T-cell (primary cell): ENCODE measurements at regions not wholly inside any gene's neighbourhood (a gene's known extent, or its start where the extent isn't known, plus 50 kb on each side); places are given as distances from the start of the nearest gene placed in this dataset.
"Not testable (repeated sequence)": the region's sequence is repeated elsewhere in the genome, so short reads cannot be mapped to it uniquely, and the experiment has no call there.

Source experiments
- ATAC-seq, 4 experiments: fragments of 200-7000 bp in 3 of 4; fragments of 150-1000 bp in 1 of 4; cut with Tn5 transposase; replicated peaks in 1 of 4; 1 replicate in 3 of 4; 2 replicates in 1 of 4; pipeline ENCODE4 v1.10.0; 2021; ENCODE audit warnings: moderate library complexity in 3 of 4, mild to moderate bottlenecking in 2 of 4, moderate number of reproducible peaks in 1 of 4
- CTCF ChIA-PET, 2 donors: fragments of 300-600 bp; sonication (Branson Sonifier 250); formaldehyde crosslinking; loops; one replicate each; lab custom pipeline; 2022; ENCODE audit warnings: antibody characterized with exemption in 2 of 2; lab: Charles Lee
- POLR2A ChIA-PET, 2 donors: fragments of 300-600 bp; sonication (Branson Sonifier 250); formaldehyde crosslinking; loops; one replicate each; lab custom pipeline; 2022; ENCODE audit warnings: antibody characterized with exemption in 2 of 2; lab: Charles Lee
- DNase-seq, 35 experiments: peaks; one replicate each; pipeline versions ENCODE4 v3.0.0 to v3.0.0-alpha.2; 2013 to 2023
- H3K27ac ChIP-seq: one replicate; pipeline ENCODE4 v1.5.1; 2013; ENCODE audit warnings: low read length
- H3K27me3 ChIP-seq, 2 experiments: replicated peaks in 1 of 2; 1 replicate in 1 of 2; 2 replicates in 1 of 2; pipeline versions ENCODE4 v1.6.1 to v1.7.0; 2013; ENCODE audit warnings: low read length in 1 of 2, mixed read lengths in 1 of 2; ENCODE audit not compliant: control insufficient read depth in 2 of 2, insufficient read depth in 2 of 2; ENCODE audit errors: extremely low read depth in 1 of 2
- H3K36me3 ChIP-seq, 2 donors: 1 replicate in 1 of 2; 2 replicates in 1 of 2; pipeline versions ENCODE4 v1.6.1 to v1.7.0; 2013; ENCODE audit warnings: low read length in 1 of 2; ENCODE audit not compliant: control insufficient read depth in 2 of 2, insufficient read depth in 1 of 2; ENCODE audit errors: extremely low read depth in 1 of 2
- H3K4me1 ChIP-seq, 2 experiments: 1 replicate in 1 of 2; 2 replicates in 1 of 2; pipeline versions ENCODE4 v1.6.1 to v1.7.0; 2013; ENCODE audit warnings: low read length in 2 of 2, mixed read lengths in 1 of 2; ENCODE audit not compliant: insufficient read depth in 2 of 2, control insufficient read depth in 1 of 2; ENCODE audit errors: extremely low read depth in 1 of 2
- H3K4me3 ChIP-seq, 2 donors: 1 replicate in 1 of 2; 2 replicates in 1 of 2; pipeline versions ENCODE4 v1.5.1 to v1.7.0; 2013; ENCODE audit warnings: mild to moderate bottlenecking in 2 of 2, low read length in 1 of 2, moderate library complexity in 1 of 2; ENCODE audit not compliant: control insufficient read depth in 1 of 2; ENCODE audit errors: extremely low read depth in 1 of 2
- H3K9me3 ChIP-seq: 2 replicates; pipeline ENCODE4 v1.7.0; 2013
- H3K27ac Mint-ChIP-seq, 2 donors: one replicate each; pipeline ENCODE4 v1.8.0; 2020 to 2021; ENCODE audit warnings: mild to moderate bottlenecking in 2 of 2, mixed read lengths in 2 of 2
- H3K27me3 Mint-ChIP-seq, 2 donors: one replicate each; pipeline ENCODE4 v1.8.0; 2021 to 2022; ENCODE audit warnings: mixed read lengths in 2 of 2
- H3K36me3 Mint-ChIP-seq: one replicate; pipeline ENCODE4 v1.8.0; 2021; ENCODE audit warnings: mixed read lengths
- H3K4me1 Mint-ChIP-seq, 3 donors: one replicate each; pipeline ENCODE4 v1.8.0; 2020 to 2022; ENCODE audit warnings: mixed read lengths in 3 of 3, mild to moderate bottlenecking in 1 of 3
- H3K4me3 Mint-ChIP-seq, 3 donors: one replicate each; pipeline ENCODE4 v1.8.0; 2020 to 2022; ENCODE audit warnings: mild to moderate bottlenecking in 3 of 3, mixed read lengths in 3 of 3, moderate library complexity in 3 of 3
- H3K9me3 Mint-ChIP-seq, 3 donors: one replicate each; pipeline ENCODE4 v1.8.0; 2020 to 2022; ENCODE audit warnings: mixed read lengths in 3 of 3
- WGBS: methylation state at CpG from one replicate; pipeline ENCODE4 v1.1.5; 2013; ENCODE audit warnings: missing lambda C conversion rate; ENCODE audit not compliant: insufficient coverage; 5-methylcytosine and 5-hydroxymethylcytosine counted together

DNA sequence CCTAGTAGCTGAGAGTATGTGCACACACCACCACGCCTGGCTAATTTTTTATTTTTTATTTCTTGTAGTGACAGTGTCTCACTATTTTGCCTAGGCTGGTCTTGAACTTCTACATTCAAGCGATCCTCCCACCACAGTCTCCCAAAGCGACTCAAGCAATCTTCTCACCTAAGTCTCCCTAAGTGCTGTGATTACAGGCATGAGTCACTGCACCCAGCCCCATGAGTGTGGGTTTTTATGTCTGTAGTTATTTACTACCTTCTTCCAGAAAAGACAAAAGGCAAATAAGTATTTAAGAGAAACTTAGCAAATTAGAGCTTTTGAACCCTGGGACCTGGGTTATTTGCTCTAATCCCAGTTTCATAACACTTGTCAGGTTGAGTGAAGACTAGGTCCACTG is 92.3 kb upstream of the HCRTR2 start:
- H3K9me3 ChIP-seq: no peaks in the 10 kb centered on the region
- Mint-ChIP-seq H3K4me3 (no peak overlapping the region), H3K4me1 (no peaks in the 10 kb centered on the region), H3K9me3 (peaks cover 5 to 28% (median 18%) of the 10 kb centered on the region in 3 donors), H3K27ac (no peak overlapping the region), H3K36me3 (no peaks in the 10 kb centered on the region), H3K27me3 (no peaks in the 10 kb centered on the region)
- H3K27me3 ChIP-seq: no peaks in the 10 kb centered on the region
- H3K4me3 ChIP-seq: no peak overlapping the region
- no peaks in the 10 kb centered on the region for H3K4me1 ChIP-seq
- ChIA-PET CTCF (no interaction called here), POLR2A (no interaction called here)
- DNase-seq (no peak), ATAC-seq (no peak)
- 100% methylated on average over 1 of the region's 3 CpGs for WGBS
- H3K27ac ChIP-seq: no peak overlapping the region
- no peaks in the 10 kb centered on the region for H3K36me3 ChIP-seq

DNA sequence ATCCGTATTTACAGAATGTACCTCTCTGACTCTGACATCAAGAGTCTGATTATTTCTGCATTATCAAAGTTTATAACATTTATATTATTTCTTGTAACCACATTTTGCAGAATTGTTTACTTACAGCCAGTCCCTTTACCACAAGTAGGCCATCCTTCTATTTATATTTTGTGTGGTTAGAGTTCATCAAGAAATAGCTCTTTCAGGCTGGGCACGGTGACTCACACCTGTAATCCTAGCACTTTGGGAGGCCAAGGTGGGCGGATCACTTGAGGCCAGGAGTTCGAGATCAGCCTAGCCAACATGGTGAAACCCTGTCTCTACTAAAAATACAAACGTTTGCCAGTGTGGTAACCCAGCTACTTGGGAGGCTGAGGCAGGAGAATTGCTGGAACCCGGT is 86.3 kb upstream of the HCRTR2 start:
- peaks cover 12 to 34% (median 24%) of the 10 kb centered on the region in 3 donors for H3K9me3 Mint-ChIP-seq

DNA sequence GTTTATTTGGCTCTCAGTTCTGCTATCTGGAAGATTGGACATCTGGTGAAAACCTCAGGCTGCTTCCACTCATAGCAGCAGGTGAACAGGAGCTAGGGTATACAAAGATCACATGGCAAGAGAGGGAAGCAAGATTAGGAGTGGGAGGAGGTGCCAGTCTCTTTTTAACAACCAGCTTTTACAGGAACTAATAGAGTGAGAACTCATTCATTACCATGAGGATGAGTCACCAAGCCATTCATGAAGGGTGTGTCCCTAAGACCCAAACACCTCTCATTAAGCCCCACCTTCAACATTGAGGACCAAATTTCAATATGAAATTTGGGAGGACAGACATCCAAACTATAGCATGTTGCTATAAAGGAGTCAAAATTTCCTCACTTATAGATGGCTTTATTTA is 85.4 kb upstream of the HCRTR2 start:
- no peaks in the 10 kb centered on the region for H3K4me1 Mint-ChIP-seq
- H3K27me3 Mint-ChIP-seq: no peaks in the 10 kb centered on the region
- Histone ChIP-seq H3K4me1 (no peaks in the 10 kb centered on the region), H3K4me3 (no peak overlapping the region), H3K27ac (no peak overlapping the region), H3K36me3 (no peaks in the 10 kb centered on the region), H3K27me3 (no peaks in the 10 kb centered on the region), H3K9me3 (no peaks in the 10 kb centered on the region)
- peaks cover 12 to 40% (median 26%) of the 10 kb centered on the region in 3 donors for H3K9me3 Mint-ChIP-seq
- no peak overlapping the region for H3K4me3 Mint-ChIP-seq
- ChIA-PET POLR2A (no interaction called here), CTCF (no interaction called here)
- H3K27ac Mint-ChIP-seq: no peak overlapping the region
- ATAC-seq: no peak
- DNase-seq: no peak
- no peaks in the 10 kb centered on the region for H3K36me3 Mint-ChIP-seq

More for the DNA sequence above, 86.3 kb upstream of the HCRTR2 start:
- ATAC-seq, POLR2A ChIA-PET, H3K4me3 Mint-ChIP-seq, H3K36me3 ChIP-seq, CTCF ChIA-PET, H3K27ac ChIP-seq, H3K4me1 Mint-ChIP-seq, H3K27me3 ChIP-seq, H3K27me3 Mint-ChIP-seq, H3K4me3 ChIP-seq, H3K4me1 ChIP-seq, H3K27ac Mint-ChIP-seq, DNase-seq, H3K9me3 ChIP-seq, H3K36me3 Mint-ChIP-seq: not testable (repeated sequence)
- 80% methylated on average over 1 of the region's 6 CpGs for WGBS

DNA sequence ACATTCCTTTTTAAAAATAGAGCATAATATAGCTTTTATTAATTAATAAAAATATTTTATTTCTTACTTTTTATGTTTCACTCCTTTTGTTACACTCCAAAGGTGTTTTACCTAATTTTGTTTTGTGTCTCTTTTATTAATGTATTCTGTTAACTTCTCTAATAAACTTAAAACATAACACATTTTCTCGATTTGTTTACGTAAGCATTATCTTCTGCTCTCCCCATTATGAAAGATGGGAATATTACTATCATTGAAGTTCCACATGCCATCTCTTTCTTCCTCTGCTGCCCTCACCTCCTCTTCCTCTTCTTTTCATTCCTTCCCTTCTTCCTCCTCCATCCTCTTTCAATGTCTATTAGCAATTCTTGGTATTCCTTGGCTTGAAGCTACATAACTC is 85.0 kb upstream of the HCRTR2 start:
- ATAC-seq: no peak
- CTCF ChIA-PET: no interaction called here
- Histone ChIP-seq H3K27ac (no peak overlapping the region), H3K27me3 (no peaks in the 10 kb centered on the region), H3K36me3 (no peaks in the 10 kb centered on the region), H3K9me3 (no peaks in the 10 kb centered on the region), H3K4me3 (no peak overlapping the region), H3K4me1 (no peaks in the 10 kb centered on the region)
- WGBS: no CpG with 5 or more reads among the region's 2 CpGs
- Mint-ChIP-seq H3K27ac (no peak overlapping the region), H3K4me3 (no peak overlapping the region), H3K4me1 (no peaks in the 10 kb centered on the region), H3K36me3 (no peaks in the 10 kb centered on the region), H3K9me3 (peaks cover 12 to 40% (median 22%) of the 10 kb centered on the region in 3 donors), H3K27me3 (no peaks in the 10 kb centered on the region)
- POLR2A ChIA-PET: no interaction called here
- no peak for DNase-seq

DNA sequence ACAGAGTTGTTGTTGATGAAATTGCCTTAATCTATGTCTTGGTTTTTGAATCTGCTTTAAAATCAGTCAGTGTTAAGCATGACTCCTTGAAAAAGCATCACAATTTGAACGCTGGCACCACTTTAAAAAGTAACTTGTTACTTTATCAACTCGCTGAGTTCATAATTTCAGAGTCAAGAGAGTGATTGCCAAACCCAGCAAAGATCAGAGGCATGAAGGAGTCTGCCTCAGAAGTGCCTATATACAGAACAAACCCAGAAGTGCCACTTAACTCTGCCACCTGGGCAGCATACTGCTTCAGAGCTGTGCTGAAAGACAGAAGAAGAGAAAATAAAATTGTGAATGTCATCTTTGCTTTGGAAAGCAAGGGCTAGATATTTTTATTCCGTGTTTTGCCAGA is 73.6 kb upstream of the HCRTR2 start:
- WGBS: 20% methylated on average over 1 of the region's 3 CpGs
- ChIA-PET POLR2A (no interaction called here), CTCF (no interaction called here)
- no peak for DNase-seq
- Histone ChIP-seq H3K4me1 (no peaks in the 10 kb centered on the region), H3K27ac (no peak overlapping the region), H3K27me3 (no peaks in the 10 kb centered on the region), H3K4me3 (no peak overlapping the region), H3K9me3 (no peaks in the 10 kb centered on the region), H3K36me3 (no peaks in the 10 kb centered on the region)
- no peaks in the 10 kb centered on the region for H3K36me3 Mint-ChIP-seq
- no peak for ATAC-seq
- H3K4me3 Mint-ChIP-seq: no peak overlapping the region
- H3K9me3 Mint-ChIP-seq: peaks cover 9 to 24% (median 20%) of the 10 kb centered on the region in 3 donors
- no peaks in the 10 kb centered on the region for H3K4me1 Mint-ChIP-seq
- H3K27ac Mint-ChIP-seq: no peak overlapping the region
- H3K27me3 Mint-ChIP-seq: no peaks in the 10 kb centered on the region

DNA sequence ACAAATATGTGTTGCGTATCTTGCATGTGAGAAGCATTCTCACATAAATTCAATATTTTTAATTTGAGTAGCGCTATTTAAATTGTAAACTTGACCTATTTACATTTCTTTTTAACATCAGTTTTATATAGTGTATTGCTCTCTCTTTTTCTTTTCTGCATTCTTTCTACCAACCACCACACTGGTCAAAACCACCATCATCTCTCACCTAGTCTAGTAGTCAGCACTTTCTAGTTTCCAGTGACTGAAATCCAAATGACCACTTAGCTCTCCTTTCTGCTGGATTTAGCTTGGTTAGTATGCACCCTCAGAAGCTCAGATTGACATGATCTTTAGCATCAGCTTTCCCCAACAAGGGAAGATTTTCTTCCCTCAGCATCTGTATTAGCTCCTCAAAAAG is 73.2 kb upstream of the HCRTR2 start:
- H3K27me3 ChIP-seq: no peaks in the 10 kb centered on the region
- H3K9me3 Mint-ChIP-seq: peaks cover 11 to 24% (median 20%) of the 10 kb centered on the region in 3 donors
- no peaks in the 10 kb centered on the region for H3K4me1 ChIP-seq
- WGBS: no CpG with 5 or more reads among the region's 2 CpGs
- ChIA-PET POLR2A (no interaction called here), CTCF (no interaction called here)
- DNase-seq (no peak), ATAC-seq (no peak)
- no peaks in the 10 kb centered on the region for H3K36me3 ChIP-seq
- no peak overlapping the region for H3K27ac ChIP-seq
- H3K4me3 Mint-ChIP-seq: no peak overlapping the region
- no peaks in the 10 kb centered on the region for H3K4me1 Mint-ChIP-seq
- no peaks in the 10 kb centered on the region for H3K9me3 ChIP-seq
- H3K27me3 Mint-ChIP-seq: no peaks in the 10 kb centered on the region
- no peak overlapping the region for H3K4me3 ChIP-seq
- H3K27ac Mint-ChIP-seq: no peak overlapping the region
- H3K36me3 Mint-ChIP-seq: no peaks in the 10 kb centered on the region
